GM18502 (cell line): ENCODE measurements at regions not wholly inside any gene's neighbourhood (a gene's known extent, or its start where the extent isn't known, plus 50 kb on each side); places are given as distances from the start of the nearest gene placed in this dataset.
A peak's percentile ranks its signal among the peaks of the same experiment; 100 is the strongest.

Experiments
- ATAC-seq: cut with Tn5 transposase; IDR thresholded peaks from one replicate; pipeline ENCODE4 v1.9.1; 2021; ENCODE audit warnings: mild to moderate bottlenecking; ENCODE audit not compliant: unreplicated experiment, poor library complexity

DNA sequence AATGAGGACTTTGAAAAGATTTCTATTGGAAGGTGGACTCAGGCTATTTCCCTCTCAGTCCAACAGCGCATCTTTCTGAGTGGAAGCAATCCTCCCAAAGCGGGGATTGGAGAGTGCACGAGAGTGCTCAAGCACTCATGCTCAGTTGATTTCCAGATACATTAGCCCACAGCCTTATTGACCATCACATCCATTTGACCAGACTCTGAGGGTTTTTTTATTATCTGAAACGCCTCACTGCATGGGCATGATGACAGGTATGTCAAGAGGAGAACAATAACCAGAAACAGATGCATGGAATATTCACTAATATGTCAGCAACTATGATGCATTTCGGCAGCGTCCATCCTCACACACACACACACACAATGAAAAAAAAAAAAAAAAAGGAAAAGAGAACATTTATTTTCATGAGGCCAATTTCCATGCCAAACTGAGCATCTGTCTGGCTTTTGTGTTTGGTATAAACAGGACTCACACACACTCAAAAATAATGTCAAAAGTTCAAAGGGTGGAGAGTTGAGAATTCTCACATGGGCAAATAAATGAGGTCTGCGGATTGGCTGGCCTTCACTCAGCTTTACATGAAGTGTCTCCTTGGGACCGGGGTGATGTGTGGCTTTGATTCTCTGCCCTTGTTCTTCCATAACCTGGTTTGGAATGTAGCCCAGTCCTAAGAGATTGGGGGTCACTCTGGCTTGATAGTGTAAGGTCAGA is 371.6 kb downstream of the MCTP2 start:
- ATAC-seq = no peak

DNA sequence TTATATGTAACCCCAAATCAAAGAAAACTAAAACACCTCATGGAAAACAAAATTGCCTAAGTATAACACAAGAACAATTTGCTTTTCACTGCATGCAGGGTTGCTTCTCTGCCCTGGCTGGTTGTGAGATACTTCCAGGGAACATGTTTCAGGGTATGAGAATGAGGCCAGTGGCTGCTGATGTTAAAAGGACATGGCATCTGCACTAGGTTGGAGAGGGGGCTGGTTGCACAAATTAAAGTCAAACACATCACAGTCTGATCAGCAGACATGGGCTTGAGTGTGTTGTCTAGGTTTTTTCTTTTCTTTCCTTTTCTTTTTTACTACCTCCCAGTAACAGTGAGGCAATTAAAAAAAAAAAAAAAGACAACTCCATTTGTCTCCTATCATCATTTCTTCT is 374.9 kb downstream of the MCTP2 start:
- ATAC-seq = no peak

DNA sequence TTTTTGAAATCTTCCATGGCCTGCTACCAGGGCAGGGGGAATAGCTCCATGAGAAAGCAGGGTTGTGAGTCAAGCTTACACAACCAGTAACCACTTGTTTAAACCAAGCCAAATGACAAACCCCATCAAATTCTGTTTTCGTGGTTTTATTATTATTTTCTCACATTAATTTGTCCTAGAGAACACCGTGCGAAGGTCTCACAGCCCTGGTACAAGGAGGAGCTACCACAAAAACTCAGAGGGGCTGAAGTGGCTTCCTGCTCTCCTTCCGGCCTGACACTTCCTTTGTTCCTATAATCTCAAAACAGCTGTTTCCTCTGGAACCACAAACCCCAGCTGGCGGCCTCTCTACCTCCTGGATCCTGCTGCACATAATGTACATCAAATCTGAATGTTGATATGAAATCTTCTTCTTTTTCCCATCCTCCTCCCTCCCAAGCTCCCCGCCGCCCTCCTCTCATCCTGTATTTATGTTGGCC is 375.9 kb downstream of the MCTP2 start:
- no peak for ATAC-seq

DNA sequence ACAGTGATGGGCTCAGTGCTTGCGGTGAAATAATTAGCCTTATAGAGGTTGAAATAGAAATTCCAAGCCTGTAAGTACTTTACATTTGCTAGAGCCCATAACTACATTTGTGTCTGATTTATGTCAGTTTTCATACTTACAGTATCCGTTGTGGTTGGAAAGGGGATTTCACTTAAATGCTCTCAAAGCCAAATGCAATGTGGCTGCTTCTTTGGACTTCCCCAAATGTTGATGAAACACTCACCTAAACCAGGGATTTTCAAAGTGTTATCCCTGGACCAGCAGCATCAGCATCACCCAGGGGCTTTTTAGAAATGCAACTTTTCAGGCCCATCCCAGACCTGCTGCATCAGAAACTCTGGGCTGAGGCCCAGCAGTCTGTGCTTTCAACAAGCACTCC is 378.7 kb downstream of the MCTP2 start:
- ATAC-seq = peak; percentile 82

GRCh38 chr15:94610485-94610884 is 379.1 kb downstream of the MCTP2 start:
- ATAC-seq = peak; percentile 4

DNA sequence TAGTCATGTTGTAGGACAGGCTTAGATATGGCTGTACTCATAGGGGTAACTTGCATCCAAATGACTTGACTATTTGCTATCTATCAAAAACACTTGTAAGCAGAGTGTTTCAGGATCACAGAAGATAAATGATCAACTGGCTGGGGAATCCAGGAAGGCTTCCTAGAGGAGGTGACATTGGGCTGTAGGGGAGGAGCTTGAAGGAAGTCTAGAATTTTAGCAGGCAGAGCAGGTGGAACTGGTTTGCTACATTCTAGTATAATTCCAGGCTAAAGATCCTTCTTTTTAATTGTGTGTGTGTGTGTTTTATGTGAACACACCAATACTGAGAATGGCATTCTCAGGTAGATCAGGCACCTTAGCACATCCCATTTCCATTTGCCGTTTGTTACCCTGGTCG is 380.3 kb downstream of the MCTP2 start:
- ATAC-seq = no peak

DNA sequence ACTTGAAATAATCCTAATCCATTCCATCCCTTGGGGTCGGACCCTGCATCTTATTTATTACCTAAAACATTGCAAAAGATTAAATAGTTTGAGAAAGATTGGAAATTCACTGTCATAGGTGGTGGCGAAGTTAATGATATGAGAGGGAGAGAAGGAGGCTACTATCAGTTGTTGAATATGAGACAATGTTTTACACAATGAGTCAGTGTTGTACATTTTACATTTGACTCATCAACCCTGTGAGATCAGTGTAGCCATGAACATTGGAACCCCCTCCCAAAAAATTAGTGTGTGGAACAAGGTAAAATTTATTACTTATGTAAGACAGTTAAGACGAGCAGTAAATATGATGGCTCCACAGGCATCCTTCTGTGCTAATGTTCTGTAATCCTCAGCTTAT is 384.3 kb downstream of the MCTP2 start:
- ATAC-seq = no peak

- ATAC-seq = no peak
Measured at GRCh38 chr15:94620632-94621031, 389.3 kb downstream of the MCTP2 start.

- no peak for ATAC-seq
Measured at GRCh38 chr15:94621736-94622135, 390.4 kb downstream of the MCTP2 start.

- ATAC-seq = no peak
Measured at GRCh38 chr15:94626949-94627348, 395.6 kb downstream of the MCTP2 start.

DNA sequence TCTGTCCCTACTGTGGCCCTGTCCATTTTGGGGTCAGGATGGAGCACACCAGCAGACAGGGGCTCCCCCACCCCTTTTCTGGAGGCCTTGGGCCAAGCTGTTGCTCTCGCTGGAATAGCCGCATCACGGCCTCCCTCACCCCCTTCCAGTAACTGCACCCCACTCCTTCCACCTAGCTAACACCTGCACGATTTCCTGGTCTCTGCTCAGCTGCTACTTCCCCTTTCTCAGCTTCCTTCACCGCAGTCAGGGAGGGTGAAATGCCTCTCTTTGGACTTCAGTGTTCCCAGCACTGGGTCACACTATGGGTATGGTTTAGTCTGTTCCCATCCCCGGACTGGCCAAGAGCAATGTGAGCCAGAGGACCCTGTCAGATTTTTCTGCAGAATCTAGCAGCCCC is 400.2 kb downstream of the MCTP2 start:
- ATAC-seq = peak; percentile 88

- no peak for ATAC-seq
Measured at GRCh38 chr15:94638183-94638582, 406.8 kb downstream of the MCTP2 start.

DNA sequence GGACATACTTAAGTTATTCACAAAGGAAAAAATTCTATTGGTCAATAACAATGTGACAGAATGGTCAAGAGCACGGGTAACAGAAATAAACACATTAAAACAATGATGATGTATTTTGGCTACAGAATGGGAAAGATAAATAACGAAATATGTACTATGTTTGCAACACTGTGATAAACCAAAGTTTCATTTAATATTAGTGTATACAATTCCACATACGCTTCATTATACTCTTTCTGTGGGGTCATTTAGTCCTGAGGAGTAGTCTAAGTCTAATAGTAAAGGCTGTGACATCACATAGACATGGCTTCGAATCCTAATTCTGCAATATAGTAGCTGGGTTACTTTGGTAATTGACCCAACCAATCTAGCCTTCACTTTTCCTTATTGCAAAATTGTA is 408.3 kb downstream of the MCTP2 start:
- ATAC-seq = no peak

- no peak for ATAC-seq
Measured at GRCh38 chr15:94644433-94644832, 413.1 kb downstream of the MCTP2 start.

DNA sequence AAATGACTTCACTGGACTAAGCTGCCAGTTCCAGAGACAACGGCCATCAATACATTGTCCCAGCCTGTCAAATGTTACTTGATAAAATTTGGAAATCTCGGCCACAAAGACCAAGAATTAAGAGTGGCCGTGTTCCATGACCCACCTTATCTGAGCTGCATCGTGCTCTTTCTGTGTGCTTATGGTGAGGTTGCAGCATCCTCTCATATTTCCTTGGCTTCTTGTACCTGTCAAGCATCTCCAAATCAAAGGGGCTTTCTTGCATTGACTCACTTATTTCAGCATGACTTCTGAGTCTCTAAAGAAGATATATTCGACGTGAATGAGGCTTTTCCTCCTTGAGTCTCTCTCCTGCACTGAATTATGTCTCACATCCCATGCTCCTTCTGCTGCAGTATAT is 421.7 kb downstream of the MCTP2 start:
- ATAC-seq = no peak

DNA sequence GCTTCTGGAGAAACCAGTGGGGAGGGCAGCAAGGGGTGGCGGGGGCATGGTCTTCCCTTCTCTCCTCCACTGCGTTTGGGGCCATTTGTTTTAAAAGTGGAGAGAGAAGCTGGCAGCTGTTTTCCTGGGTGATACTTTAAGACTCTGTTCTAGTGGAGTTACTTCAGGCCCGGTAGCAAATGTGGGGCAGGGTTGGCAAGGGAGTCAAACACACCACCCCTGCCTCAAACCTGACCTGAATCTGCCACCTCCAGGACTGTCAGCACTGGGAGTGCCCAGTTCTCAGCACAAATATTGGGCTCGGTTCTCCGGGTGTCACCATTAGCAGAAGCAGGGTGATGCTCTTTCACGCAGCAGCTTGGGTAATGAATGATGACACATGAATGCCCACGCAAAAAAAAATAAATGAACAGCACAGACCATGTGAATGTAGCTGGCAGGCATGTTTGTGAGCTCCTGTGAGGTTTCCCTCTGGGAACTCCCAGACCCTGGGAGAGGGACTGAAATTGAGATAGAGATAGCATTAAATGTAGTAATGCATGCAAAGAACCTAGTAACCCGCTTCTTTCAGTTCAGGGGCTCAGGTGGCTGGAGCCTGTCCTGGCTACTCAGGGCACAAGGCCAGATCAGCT is 424.0 kb downstream of the MCTP2 start:
- no peak for ATAC-seq

DNA sequence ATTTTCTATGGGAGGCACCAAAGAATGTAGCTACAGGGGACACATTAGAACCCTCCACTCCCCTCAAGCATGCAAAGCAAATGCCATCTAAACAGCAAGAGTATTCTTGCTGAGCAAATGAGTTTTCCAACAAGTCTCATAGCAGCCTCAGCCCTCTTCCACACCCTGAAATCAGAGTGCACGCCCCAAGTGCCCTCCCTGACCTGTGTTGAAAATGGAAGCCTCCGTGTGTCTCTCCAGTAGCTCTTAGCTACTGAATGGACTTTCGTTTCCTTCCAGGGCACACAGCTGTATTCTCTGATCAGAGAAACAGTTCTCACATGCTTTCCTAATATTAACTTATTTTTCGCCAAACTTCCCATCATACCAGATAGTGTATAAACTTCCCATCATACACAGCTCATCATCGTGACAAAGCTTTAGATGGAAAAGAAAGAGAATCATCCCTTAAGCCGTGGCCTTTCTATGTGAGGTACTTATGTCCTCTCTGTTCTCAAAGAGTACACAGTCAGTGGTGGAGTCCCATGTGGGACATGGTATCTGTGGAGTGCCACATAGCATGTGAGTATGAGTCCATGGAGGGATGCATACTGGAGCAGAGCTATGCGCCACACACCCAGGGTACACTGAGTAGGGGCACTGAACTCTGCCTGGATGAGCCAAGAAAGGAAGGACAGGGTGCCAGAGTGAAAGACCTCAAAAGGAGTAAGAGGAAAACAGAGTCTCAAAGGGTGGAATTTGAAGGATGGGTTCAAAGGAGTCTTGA is 434.5 kb downstream of the MCTP2 start:
- ATAC-seq = no peak

GRCh38 chr15:94666553-94666952 is 435.2 kb downstream of the MCTP2 start:
- no peak for ATAC-seq

GRCh38 chr15:94667109-94667508 is 435.7 kb downstream of the MCTP2 start:
- no peak for ATAC-seq

- ATAC-seq = peak; percentile 61
Measured at GRCh38 chr15:94670438-94671034, 439.2 kb downstream of the MCTP2 start.
